ENCODE measurements at regions not wholly inside any gene's neighbourhood (a gene's known extent, or its start where the extent isn't known, plus 50 kb on each side); places are given as distances from the start of the nearest gene placed in this dataset.

DNA sequence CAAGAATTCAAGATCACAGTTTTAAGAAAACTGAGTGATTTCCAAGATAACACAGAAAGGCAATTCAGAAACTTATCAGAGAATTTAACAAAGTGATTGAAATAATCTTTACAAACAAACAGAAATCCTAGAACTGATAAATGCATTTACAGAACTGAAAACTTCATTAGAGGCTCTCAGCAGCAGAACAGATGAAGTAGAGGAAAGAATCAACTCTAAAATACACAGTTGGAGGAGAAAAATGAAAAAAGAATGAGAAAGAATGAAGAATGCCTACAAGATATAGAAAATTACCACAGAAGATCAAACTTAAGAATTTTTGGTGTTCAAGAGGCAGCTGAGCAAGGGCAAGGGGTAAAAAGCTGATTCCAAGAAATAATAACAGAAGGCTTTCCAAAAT is 168.8 kb downstream of the POLR2M start:
- Histone ChIP-seq H3K36me3 (no peaks in the 10 kb centered on the region), H3K4me1 (no peaks in the 10 kb centered on the region), H3K4me3 (no peak overlapping the region), H3K27me3 (peaks cover 0 to 8% of the 10 kb centered on the region in 2 donors), H3K27ac (no peak overlapping the region), H3K9me3 (peaks cover 0 to 23% (median 10%) of the 10 kb centered on the region in 4 donors)
- TF ChIP-seq POLR2A (IDR thresholded peaks at IDR 0.05) (no peak), EP300 (IDR thresholded peaks at IDR 0.05) (no peak)
- TF ChIP-seq, protein P1, sequence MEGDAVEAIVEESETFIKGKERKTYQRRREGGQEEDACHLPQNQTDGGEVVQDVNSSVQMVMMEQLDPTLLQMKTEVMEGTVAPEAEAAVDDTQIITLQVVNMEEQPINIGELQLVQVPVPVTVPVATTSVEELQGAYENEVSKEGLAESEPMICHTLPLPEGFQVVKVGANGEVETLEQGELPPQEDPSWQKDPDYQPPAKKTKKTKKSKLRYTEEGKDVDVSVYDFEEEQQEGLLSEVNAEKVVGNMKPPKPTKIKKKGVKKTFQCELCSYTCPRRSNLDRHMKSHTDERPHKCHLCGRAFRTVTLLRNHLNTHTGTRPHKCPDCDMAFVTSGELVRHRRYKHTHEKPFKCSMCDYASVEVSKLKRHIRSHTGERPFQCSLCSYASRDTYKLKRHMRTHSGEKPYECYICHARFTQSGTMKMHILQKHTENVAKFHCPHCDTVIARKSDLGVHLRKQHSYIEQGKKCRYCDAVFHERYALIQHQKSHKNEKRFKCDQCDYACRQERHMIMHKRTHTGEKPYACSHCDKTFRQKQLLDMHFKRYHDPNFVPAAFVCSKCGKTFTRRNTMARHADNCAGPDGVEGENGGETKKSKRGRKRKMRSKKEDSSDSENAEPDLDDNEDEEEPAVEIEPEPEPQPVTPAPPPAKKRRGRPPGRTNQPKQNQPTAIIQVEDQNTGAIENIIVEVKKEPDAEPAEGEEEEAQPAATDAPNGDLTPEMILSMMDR (IDR thresholded peaks at IDR 0.05) = no peak
- DNase-seq (ENCODE audit: low spot score in 2 of 2) = no peak

DNA sequence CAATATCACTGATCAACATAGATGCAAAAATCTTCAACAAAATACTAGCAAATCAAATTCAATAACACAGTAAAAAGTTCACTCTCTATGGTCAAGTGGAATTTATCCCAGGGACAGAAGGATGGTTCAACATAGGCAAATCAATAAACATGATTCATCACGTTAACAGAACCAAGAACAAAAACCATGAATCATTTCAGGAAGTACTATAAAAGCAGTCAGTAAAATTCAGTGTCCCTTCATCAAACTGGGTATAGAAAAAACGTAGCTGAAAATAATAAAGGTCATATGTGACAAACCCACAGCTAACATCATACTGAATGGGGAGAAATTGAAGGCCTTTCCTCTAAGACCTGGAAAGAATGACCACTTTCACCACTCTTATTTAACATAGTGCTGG is 172.1 kb downstream of the POLR2M start:
- no peak for DNase-seq (ENCODE audit: low spot score in 2 of 2)
- 35 to 39% methylated on average over 2 of the region's 2 CpGs for WGBS, 2 donors
- no peaks in the 10 kb centered on the region for H3K36me3 ChIP-seq

DNA sequence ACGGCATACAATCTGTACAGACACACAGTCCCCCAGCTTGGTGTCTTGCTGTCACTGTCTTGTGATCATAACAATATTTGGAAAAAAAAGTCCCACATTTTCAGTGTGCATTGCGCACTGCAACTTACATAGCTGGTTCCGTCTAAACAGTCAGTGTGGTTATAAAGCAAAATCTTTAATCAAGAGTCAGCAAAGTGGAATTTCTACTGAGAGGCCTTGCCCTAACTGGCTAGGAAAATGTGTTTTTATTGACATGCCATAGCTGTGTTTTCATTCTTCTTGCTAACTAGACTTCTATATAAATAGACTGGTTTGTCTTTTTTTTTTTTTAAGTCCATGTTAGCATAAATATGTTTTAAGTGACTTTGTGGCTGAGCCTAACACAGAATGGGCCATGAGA is 174.8 kb downstream of the POLR2M start:
- no peak for DNase-seq (ENCODE audit: low spot score in 2 of 2)
- Histone ChIP-seq H3K27ac (no peak overlapping the region), H3K4me3 (no peak overlapping the region), H3K9me3 (peaks cover 0 to 1% (median 0%) of the 10 kb centered on the region in 4 donors), H3K4me1 (no peaks in the 10 kb centered on the region), H3K36me3 (no peaks in the 10 kb centered on the region), H3K27me3 (no peaks in the 10 kb centered on the region)
- WGBS, 2 donors = 87 to 88% methylated on average over 3 of the region's 3 CpGs
- TF ChIP-seq, protein P1 (IDR thresholded peaks at IDR 0.05) = no peak
- TF ChIP-seq POLR2A (IDR thresholded peaks at IDR 0.05) (no peak), EP300 (IDR thresholded peaks at IDR 0.05) (no peak)

More for the DNA sequence above, 172.1 kb downstream of the POLR2M start:
- no peak for TF ChIP-seq POLR2A (IDR thresholded peaks at IDR 0.05)
- TF ChIP-seq, protein P1 (IDR thresholded peaks at IDR 0.05) = no peak
- no peak for TF ChIP-seq EP300 (IDR thresholded peaks at IDR 0.05)
- H3K4me3 ChIP-seq = no peak overlapping the region
- peaks cover 0 to 23% (median 10%) of the 10 kb centered on the region in 4 donors for H3K9me3 ChIP-seq
- no peaks in the 10 kb centered on the region for H3K27me3 ChIP-seq
- H3K4me1 ChIP-seq = no peaks in the 10 kb centered on the region
- no peak overlapping the region for H3K27ac ChIP-seq

DNA sequence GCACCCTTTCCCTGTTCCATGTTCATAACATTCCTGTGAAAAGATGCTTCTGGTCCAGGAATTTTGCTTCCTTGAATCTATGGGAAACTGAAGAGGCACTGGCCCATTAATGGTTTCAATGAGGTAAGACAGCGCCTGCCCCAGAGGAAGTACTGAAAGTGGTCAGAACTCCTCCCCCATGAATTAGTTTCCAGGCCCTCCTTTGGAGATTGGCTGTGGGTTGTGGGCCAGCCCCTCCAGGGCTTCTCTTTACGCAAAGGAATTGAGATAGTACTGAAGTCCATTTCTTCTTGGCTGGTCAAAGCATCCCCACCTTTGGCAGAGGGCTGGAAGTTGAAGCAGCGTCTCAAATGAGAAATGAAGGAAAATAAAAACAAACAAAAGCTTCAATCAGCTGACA is 175.5 kb downstream of the POLR2M start:
- Histone ChIP-seq H3K4me1 (no peaks in the 10 kb centered on the region), H3K36me3 (no peaks in the 10 kb centered on the region), H3K4me3 (no peak overlapping the region), H3K27ac (no peak overlapping the region), H3K9me3 (no peaks in the 10 kb centered on the region), H3K27me3 (no peaks in the 10 kb centered on the region)
- TF ChIP-seq EP300 (IDR thresholded peaks at IDR 0.05) (no peak), POLR2A (IDR thresholded peaks at IDR 0.05) (no peak)
- TF ChIP-seq, protein P1 (IDR thresholded peaks at IDR 0.05) = no peak
- no peak for DNase-seq (ENCODE audit: low spot score in 2 of 2)
- WGBS, 2 donors = 82 to 85% methylated on average over 3 of the region's 3 CpGs

DNA sequence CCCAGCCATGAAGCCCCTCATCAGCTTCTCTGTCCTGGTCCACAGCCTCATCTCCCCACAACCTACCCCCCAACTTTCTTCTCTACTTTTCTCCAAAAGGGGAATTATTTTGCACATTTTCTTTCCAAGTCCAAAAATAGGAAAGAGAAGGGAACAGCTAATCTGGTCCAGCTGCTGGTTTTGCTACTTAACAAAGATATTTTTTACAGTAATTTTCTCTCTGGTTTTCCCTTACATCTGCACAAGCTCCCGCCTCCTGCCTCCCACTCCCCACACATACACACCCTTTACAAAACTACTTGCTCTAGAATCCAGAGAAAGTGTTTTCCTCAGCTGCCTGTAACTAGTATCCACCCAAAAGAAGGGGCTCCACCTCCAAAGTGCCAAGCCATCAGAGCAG is 177.2 kb downstream of the POLR2M start:
- Histone ChIP-seq H3K27ac (no peak overlapping the region), H3K9me3 (no peaks in the 10 kb centered on the region), H3K4me3 (no peak overlapping the region), H3K27me3 (no peaks in the 10 kb centered on the region), H3K4me1 (no peaks in the 10 kb centered on the region), H3K36me3 (no peaks in the 10 kb centered on the region)
- no peak for DNase-seq (ENCODE audit: low spot score in 2 of 2)
- WGBS, 2 donors = 64 to 67% methylated on average over 1 of the region's 1 CpG
- TF ChIP-seq POLR2A (IDR thresholded peaks at IDR 0.05) (no peak), EP300 (IDR thresholded peaks at IDR 0.05) (no peak)
- TF ChIP-seq, protein P1 (IDR thresholded peaks at IDR 0.05) = no peak

All from tibial nerve (tissue), 4 donors.